Medulla oblongata (tissue), 1 donor: ENCODE measurements at regions not wholly inside any gene's neighbourhood (a gene's known extent, or its start where the extent isn't known, plus 50 kb on each side); places are given as distances from the start of the nearest gene placed in this dataset.
A peak's percentile ranks its signal among the peaks of the same experiment; 100 is the strongest.
"Not testable (repeated sequence)": the region's sequence is repeated elsewhere in the genome, so short reads cannot be mapped to it uniquely, and the experiment has no call there.

Experiments used
- DNase-seq: peaks from one replicate; pipeline ENCODE4 v3.0.0-alpha.2; 2015; ENCODE audit errors: extremely low spot score

- DNase-seq, result no peak
Observed at GRCh38 chr1:91605566-91605965, 104.9 kb downstream of the CDC7 start.

DNA sequence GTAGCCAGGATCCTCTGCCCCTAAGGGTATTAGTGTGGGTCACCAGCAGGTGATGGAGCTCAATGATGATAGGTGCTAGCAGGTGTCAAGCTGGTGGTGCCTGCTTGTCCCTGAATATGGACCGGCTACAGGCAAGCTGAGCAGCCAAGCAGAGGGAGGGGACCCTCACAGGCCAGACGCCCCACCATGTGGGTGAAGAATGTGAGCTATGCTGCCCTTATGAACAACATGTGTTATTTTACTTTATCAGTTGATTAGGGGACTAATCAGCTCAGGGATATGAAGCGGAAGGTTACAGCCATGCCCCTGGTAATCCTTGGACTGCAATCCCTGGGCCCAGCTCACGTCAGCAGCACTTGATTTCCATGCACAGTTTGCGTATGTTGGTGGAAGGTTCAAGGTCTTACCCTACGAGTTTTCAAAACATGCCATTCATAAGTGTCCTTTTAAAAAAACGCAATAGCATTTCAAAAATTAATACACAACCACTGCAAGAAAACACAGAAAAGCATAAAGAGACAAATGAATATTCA is 106.0 kb downstream of the CDC7 start:
- DNase-seq, result no peak

- DNase-seq, result not testable (repeated sequence)
Observed at GRCh38 chr1:91607686-91608085, 107.0 kb downstream of the CDC7 start.

- no peak for DNase-seq
Observed at GRCh38 chr1:91608876-91609275, 108.2 kb downstream of the CDC7 start.

GRCh38 chr1:91609551-91609950 is 108.9 kb downstream of the CDC7 start:
- no peak for DNase-seq

DNA sequence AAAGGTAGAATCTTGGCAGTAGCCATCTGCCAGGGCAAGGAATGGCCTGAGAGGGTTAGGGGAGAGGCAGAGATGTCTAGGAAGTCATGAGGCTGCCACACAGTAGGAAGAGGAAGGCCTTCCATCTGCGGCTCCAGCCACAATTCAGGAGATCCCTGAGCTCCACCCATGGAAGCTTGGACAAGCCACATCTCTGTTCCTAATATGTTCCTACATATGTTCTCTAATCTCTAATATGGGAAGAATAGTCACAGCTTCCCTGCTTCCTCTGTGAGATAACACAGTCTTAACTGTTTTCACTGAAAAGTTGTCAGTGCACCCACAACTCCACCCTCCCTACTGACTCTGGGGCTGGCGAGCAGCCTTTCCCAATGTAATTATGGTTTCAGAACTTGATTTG is 109.5 kb downstream of the CDC7 start:
- DNase-seq, result no peak

DNA sequence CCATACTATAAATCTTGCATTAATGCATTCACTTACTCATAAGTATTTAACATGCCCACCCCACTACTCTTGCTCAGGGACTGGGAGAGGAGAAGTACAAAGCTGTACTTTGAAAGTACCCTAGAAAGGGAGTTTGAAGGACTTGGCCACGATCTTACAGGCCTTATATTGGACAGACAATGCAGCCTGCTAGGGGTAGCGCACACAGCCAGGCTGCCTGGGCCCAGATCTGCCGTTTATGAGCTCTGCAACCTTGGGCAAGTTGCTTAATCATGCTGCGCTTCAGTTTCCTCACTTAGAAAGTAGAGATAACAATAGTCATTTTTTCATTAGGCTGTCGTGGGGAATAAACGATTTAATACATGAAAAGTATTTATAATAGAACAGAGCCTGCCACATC is 110.1 kb downstream of the CDC7 start:
- no peak for DNase-seq

DNA sequence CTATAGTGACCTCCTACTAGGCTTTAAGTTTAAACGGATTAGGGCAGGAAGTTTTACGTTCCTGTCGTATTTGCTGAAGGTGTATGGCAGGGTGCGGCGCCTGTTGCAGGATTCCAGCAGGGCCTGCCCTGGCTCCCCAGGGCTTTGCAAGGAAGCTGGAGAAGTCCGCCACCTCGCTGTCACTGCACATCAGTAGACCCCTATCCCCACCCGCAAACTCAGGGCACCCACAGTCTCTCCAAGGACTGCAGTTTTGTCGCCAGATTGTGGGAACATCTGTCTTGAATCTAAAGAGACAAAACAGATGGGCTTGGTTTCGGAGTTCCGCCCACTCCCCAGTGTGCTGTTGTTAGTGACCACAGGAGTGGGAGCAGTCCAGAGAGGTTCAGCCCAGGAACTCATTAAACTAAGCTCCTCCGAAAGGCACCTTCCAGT is 110.8 kb downstream of the CDC7 start:
- no peak for DNase-seq

- no peak for DNase-seq
Observed at GRCh38 chr1:91613595-91613994, 112.9 kb downstream of the CDC7 start.

DNA sequence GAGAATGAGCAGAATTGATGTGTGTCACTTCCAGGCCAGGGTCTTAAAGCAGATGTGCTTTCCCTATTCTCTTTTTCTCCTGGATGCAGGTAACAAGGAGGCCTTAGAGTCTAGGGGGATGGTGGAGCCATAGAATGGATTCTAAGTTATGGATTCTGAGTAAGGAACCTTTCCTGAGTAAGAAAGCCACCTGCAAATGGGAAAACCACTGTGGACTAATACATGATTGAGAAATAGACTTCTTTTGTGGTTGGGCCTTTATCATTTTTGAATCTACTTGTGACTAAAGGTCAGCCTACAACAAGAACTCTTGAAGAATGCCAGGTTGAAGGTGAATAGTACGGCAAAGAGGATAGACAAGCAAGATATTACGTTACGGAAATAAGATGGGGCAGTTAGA is 116.1 kb downstream of the CDC7 start:
- DNase-seq, result no peak

GRCh38 chr1:91617285-91617765 is 116.7 kb downstream of the CDC7 start:
- DNase-seq, result no peak

DNA sequence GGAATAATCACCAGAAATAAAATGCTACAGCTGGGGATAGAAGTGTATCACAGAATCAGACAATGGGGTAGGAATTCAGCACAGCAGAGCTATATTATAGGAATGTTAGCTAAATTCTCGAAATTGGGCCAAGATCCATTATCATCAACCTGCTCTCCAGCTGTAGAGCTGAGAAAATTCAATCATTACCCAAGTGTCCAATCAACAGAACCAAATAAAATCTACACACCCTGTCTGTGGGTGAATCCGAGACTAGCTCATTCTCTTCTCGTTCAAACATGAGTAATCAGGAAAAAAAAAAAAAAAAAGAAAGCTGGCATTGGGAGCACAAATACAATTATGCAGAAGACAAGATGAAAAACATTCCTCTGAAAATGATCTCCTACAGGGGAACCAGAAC is 119.2 kb downstream of the CDC7 start:
- DNase-seq, result no peak

- DNase-seq, result no peak
Observed at GRCh38 chr1:91621360-91621759, 120.7 kb downstream of the CDC7 start.

DNA sequence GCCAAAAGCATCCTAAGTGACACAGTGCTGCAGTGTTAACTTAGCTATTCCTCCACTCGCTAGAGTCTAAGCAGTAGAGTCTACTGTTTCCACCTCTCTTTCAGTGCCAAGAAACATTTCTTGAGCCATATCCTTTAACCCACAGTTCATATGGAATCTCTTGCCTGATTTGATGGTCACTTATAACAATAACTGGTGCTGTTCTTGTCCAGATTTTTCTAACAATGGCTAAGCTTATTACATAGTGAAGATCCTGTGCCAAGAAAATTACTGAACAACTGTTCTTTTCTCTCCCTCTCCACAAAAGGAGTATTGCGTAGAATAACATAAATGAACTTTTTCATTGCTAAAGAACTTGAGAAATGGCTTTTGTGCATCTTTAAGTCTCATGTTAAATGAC is 121.3 kb downstream of the CDC7 start:
- no peak for DNase-seq

DNA sequence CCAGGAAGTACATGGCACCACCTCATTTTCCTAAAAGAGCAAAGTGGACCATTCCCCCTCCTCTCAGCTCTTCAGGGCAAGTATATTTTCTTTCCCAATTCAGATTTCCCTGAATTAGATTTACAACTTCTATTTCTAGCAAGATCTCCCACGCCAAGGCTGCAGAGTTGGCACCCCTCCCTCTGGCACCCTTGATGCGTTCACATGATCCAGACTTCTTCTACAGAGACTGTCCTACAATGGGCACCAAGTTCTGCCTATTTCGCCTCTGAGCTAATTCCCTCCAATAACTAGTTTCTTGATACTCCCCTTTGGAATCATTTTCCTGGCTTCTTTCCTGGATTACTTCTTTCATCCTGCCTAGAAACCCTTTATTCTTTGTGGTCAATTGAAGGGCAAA is 122.0 kb downstream of the CDC7 start:
- DNase-seq, result peak; percentile 82

- DNase-seq, result no peak
Observed at GRCh38 chr1:91623020-91623419, 122.4 kb downstream of the CDC7 start.

GRCh38 chr1:91624331-91624730 is 123.7 kb downstream of the CDC7 start:
- DNase-seq, result no peak
